Stomach smooth muscle (tissue), 2 donors: ENCODE measurements at regions not wholly inside any gene's neighbourhood (a gene's known extent, or its start where the extent isn't known, plus 50 kb on each side); places are given as distances from the start of the nearest gene placed in this dataset.

ENCODE experiments used
- H3K27ac ChIP-seq: one replicate; pipeline ENCODE4 v1.7.0; 2013; ENCODE audit warnings: mild to moderate bottlenecking, low read length, inconsistent platforms
- H3K27me3 ChIP-seq, 2 donors: one replicate each; pipeline ENCODE4 v1.7.0; 2013; ENCODE audit warnings: low read length in 2 of 2; ENCODE audit not compliant: insufficient read depth in 2 of 2, control insufficient read depth in 1 of 2
- H3K36me3 ChIP-seq, 2 donors: one replicate each; pipeline ENCODE4 v1.7.0; 2013; ENCODE audit warnings: low read length in 2 of 2; ENCODE audit not compliant: control insufficient read depth in 2 of 2, insufficient read depth in 2 of 2
- H3K4me1 ChIP-seq: one replicate; pipeline ENCODE4 v1.7.0; 2013; ENCODE audit warnings: low read length; ENCODE audit not compliant: control insufficient read depth, insufficient read depth
- H3K4me3 ChIP-seq, 2 donors: one replicate each; pipeline ENCODE4 v1.7.0; 2013; ENCODE audit warnings: low read length in 2 of 2
- H3K9ac ChIP-seq, 2 donors: one replicate each; pipeline ENCODE4 v1.7.0; 2013; ENCODE audit warnings: low read length in 2 of 2, mild to moderate bottlenecking in 1 of 2
- H3K9me3 ChIP-seq, 2 donors: one replicate each; pipeline ENCODE4 v1.7.0; 2013; ENCODE audit warnings: low read length in 2 of 2; ENCODE audit not compliant: control insufficient read depth in 2 of 2
- donor health status: healthy.
- donor health status: Pancreatic carcinoma.

- Histone ChIP-seq H3K27ac (no peak overlapping the region), H3K4me1 (peaks cover 18% of the 10 kb centered on the region), H3K9ac (no peak overlapping the region), H3K36me3 (no peaks in the 10 kb centered on the region), H3K9me3 (no peaks in the 10 kb centered on the region), H3K27me3 (no peaks in the 10 kb centered on the region), H3K4me3 (no peak overlapping the region)
Measured at GRCh38 chr6:19329078-19329477, 508.1 kb upstream of the ID4 start.

GRCh38 chr6:19331089-19331488 lies 506.1 kb upstream of the ID4 start:
- H3K4me3 ChIP-seq: no peak overlapping the region
- no peaks in the 10 kb centered on the region for H3K9me3 ChIP-seq
- no peaks in the 10 kb centered on the region for H3K27me3 ChIP-seq
- H3K9ac ChIP-seq: no peak overlapping the region
- H3K4me1 ChIP-seq: peaks cover 9% of the 10 kb centered on the region
- no peaks in the 10 kb centered on the region for H3K36me3 ChIP-seq
- no peak overlapping the region for H3K27ac ChIP-seq

- no peaks in the 10 kb centered on the region for H3K36me3 ChIP-seq
- no peak overlapping the region for H3K27ac ChIP-seq
- no peaks in the 10 kb centered on the region for H3K9me3 ChIP-seq
- H3K4me1 ChIP-seq: no peaks in the 10 kb centered on the region
- no peaks in the 10 kb centered on the region for H3K27me3 ChIP-seq
- no peak overlapping the region for H3K4me3 ChIP-seq
- no peak overlapping the region for H3K9ac ChIP-seq
Measured at GRCh38 chr6:19332806-19333460, 504.2 kb upstream of the ID4 start.

GRCh38 chr6:19333936-19334335 lies 503.2 kb upstream of the ID4 start:
- Histone ChIP-seq H3K4me1 (no peaks in the 10 kb centered on the region), H3K36me3 (no peaks in the 10 kb centered on the region), H3K4me3 (no peak overlapping the region), H3K27me3 (no peaks in the 10 kb centered on the region), H3K27ac (no peak overlapping the region), H3K9ac (no peak overlapping the region), H3K9me3 (no peaks in the 10 kb centered on the region)

- H3K4me3 ChIP-seq: no peak overlapping the region
- H3K9ac ChIP-seq: no peak overlapping the region
- no peaks in the 10 kb centered on the region for H3K4me1 ChIP-seq
- no peak overlapping the region for H3K27ac ChIP-seq
- no peaks in the 10 kb centered on the region for H3K9me3 ChIP-seq
- no peaks in the 10 kb centered on the region for H3K27me3 ChIP-seq
- H3K36me3 ChIP-seq: no peaks in the 10 kb centered on the region
Measured at GRCh38 chr6:19336579-19336978, 500.6 kb upstream of the ID4 start.

GRCh38 chr6:19337101-19337500 lies 500.1 kb upstream of the ID4 start:
- no peaks in the 10 kb centered on the region for H3K9me3 ChIP-seq
- H3K36me3 ChIP-seq: no peaks in the 10 kb centered on the region
- no peak overlapping the region for H3K4me3 ChIP-seq
- H3K9ac ChIP-seq: no peak overlapping the region
- no peaks in the 10 kb centered on the region for H3K4me1 ChIP-seq
- no peaks in the 10 kb centered on the region for H3K27me3 ChIP-seq
- no peak overlapping the region for H3K27ac ChIP-seq

- Histone ChIP-seq H3K9ac (no peak overlapping the region), H3K27ac (no peak overlapping the region), H3K9me3 (no peaks in the 10 kb centered on the region), H3K27me3 (no peaks in the 10 kb centered on the region), H3K4me3 (no peak overlapping the region), H3K4me1 (no peaks in the 10 kb centered on the region), H3K36me3 (no peaks in the 10 kb centered on the region)
Measured at GRCh38 chr6:19342616-19343015, 494.6 kb upstream of the ID4 start.

- Histone ChIP-seq H3K27ac (no peak overlapping the region), H3K4me1 (no peaks in the 10 kb centered on the region), H3K9me3 (no peaks in the 10 kb centered on the region), H3K36me3 (no peaks in the 10 kb centered on the region), H3K27me3 (no peaks in the 10 kb centered on the region), H3K9ac (no peak overlapping the region), H3K4me3 (no peak overlapping the region)
Measured at GRCh38 chr6:19349429-19349828, 487.7 kb upstream of the ID4 start.

- H3K9me3 ChIP-seq: no peaks in the 10 kb centered on the region
- no peaks in the 10 kb centered on the region for H3K27me3 ChIP-seq
- H3K4me3 ChIP-seq: no peak overlapping the region
- H3K27ac ChIP-seq: no peak overlapping the region
- no peaks in the 10 kb centered on the region for H3K4me1 ChIP-seq
- no peaks in the 10 kb centered on the region for H3K36me3 ChIP-seq
- no peak overlapping the region for H3K9ac ChIP-seq
Measured at GRCh38 chr6:19354181-19354580, 483.0 kb upstream of the ID4 start.

- Histone ChIP-seq H3K4me1 (no peaks in the 10 kb centered on the region), H3K27me3 (no peaks in the 10 kb centered on the region), H3K4me3 (no peak overlapping the region), H3K9me3 (no peaks in the 10 kb centered on the region), H3K27ac (no peak overlapping the region), H3K9ac (no peak overlapping the region), H3K36me3 (no peaks in the 10 kb centered on the region)
Measured at GRCh38 chr6:19356692-19357091, 480.5 kb upstream of the ID4 start.

GRCh38 chr6:19362396-19362795 lies 474.8 kb upstream of the ID4 start:
- no peak overlapping the region for H3K9ac ChIP-seq
- H3K27me3 ChIP-seq: no peaks in the 10 kb centered on the region
- no peak overlapping the region for H3K27ac ChIP-seq
- no peaks in the 10 kb centered on the region for H3K9me3 ChIP-seq
- H3K4me3 ChIP-seq: no peak overlapping the region
- H3K4me1 ChIP-seq: no peaks in the 10 kb centered on the region
- H3K36me3 ChIP-seq: no peaks in the 10 kb centered on the region
